ENCODE measurements at regions not wholly inside any gene's neighbourhood (a gene's known extent, or its start where the extent isn't known, plus 50 kb on each side); places are given as distances from the start of the nearest gene placed in this dataset.

DNA sequence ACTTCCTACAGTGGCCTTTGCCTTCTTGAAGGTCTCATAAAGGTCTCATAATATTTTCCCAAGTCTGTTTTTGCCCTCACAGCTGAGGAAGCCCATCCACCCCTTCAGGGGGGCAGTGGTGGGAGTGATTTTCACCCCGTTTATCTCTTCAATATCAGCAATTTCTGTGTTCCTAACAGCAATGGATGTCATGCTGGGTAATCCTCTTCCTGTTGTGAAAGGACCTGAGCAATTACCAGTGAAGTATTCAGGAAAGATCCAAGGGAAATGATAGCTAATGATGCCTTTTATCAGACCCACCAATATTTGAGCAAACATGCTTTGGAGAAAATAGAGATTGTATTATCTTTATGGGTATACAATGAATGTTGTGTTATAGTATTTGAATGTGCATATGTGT, 226.9 kb downstream of the INSC start (continued):
- TF ChIP-seq ZGPAT (CRISPR knock-in tag; IDR thresholded peaks at IDR 0.05) (no peak), CCDC6 (CRISPR knock-in tag; IDR thresholded peaks at IDR 0.05) (no peak), ZNF225 (CRISPR knock-in tag; IDR thresholded peaks at IDR 0.05) (no peak), ARNTL (CRISPR knock-in tag; IDR thresholded peaks at IDR 0.05) (no peak), LCORL (IDR thresholded peaks at IDR 0.05) (no peak), LCORL (CRISPR knock-in tag; IDR thresholded peaks at IDR 0.05) (no peak), FOXM1 (CRISPR knock-in tag; IDR thresholded peaks at IDR 0.05) (no peak)
- TF ChIP-seq, protein P1, sequence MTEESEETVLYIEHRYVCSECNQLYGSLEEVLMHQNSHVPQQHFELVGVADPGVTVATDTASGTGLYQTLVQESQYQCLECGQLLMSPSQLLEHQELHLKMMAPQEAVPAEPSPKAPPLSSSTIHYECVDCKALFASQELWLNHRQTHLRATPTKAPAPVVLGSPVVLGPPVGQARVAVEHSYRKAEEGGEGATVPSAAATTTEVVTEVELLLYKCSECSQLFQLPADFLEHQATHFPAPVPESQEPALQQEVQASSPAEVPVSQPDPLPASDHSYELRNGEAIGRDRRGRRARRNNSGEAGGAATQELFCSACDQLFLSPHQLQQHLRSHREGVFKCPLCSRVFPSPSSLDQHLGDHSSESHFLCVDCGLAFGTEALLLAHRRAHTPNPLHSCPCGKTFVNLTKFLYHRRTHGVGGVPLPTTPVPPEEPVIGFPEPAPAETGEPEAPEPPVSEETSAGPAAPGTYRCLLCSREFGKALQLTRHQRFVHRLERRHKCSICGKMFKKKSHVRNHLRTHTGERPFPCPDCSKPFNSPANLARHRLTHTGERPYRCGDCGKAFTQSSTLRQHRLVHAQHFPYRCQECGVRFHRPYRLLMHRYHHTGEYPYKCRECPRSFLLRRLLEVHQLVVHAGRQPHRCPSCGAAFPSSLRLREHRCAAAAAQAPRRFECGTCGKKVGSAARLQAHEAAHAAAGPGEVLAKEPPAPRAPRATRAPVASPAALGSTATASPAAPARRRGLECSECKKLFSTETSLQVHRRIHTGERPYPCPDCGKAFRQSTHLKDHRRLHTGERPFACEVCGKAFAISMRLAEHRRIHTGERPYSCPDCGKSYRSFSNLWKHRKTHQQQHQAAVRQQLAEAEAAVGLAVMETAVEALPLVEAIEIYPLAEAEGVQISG (CRISPR knock-in tag; IDR thresholded peaks at IDR 0.05) = no peak
- TF ChIP-seq, protein P2, sequence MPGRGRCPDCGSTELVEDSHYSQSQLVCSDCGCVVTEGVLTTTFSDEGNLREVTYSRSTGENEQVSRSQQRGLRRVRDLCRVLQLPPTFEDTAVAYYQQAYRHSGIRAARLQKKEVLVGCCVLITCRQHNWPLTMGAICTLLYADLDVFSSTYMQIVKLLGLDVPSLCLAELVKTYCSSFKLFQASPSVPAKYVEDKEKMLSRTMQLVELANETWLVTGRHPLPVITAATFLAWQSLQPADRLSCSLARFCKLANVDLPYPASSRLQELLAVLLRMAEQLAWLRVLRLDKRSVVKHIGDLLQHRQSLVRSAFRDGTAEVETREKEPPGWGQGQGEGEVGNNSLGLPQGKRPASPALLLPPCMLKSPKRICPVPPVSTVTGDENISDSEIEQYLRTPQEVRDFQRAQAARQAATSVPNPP (CRISPR knock-in tag; IDR thresholded peaks at IDR 0.05) = no peak

DNA sequence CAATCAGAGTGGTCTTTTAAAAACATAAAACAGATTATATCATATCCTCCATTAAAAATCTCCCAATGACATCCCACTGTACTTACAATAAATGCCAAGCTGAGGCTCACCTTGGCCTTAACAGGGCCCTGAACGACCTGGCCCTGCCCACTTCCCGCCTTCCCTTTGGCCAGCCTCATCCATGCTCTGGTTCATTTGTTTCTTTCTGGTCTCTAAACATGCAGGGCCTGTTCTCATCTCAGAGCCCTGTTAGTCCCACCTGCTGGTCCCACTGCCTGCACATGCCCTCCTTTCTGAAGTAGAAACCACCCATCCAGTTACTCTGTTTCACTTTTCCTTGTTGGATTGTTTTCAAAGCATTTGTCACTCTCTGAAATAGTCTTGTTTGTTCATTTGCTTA, 227.4 kb downstream of the INSC start:
- intact Hi-C loops (cut with micrococcal nuclease; ENCODE audit: unreplicated experiment) = no loop called here
- Histone ChIP-seq H3K4me2 (ENCODE audit: low read depth, low read length) (no peak overlapping the region), H4K20me1 (ENCODE audit: insufficient read depth, low read length) (no peaks in the 10 kb centered on the region), H3K27me3 (ENCODE audit: control insufficient read depth in 1 of 2, insufficient read depth in 2 of 2, low read length in 2 of 2) (no peaks in the 10 kb centered on the region), H3K4me3 (replicated peaks in 1 of 3; ENCODE audit: insufficient read depth in 1 of 3, low read depth in 2 of 3, low read length in 3 of 3) (no peak overlapping the region), H2AFZ (ENCODE audit: low read length) (no peak overlapping the region), H3K79me2 (ENCODE audit: insufficient read depth, low read length) (no peaks in the 10 kb centered on the region), H3K27ac (ENCODE audit: extremely low read length, insufficient read depth, low read length) (no peak overlapping the region), H3K36me3 (replicated peaks in 1 of 2; ENCODE audit: control insufficient read depth in 1 of 2, insufficient read depth in 2 of 2, low read length in 2 of 2) (no peaks in the 10 kb centered on the region), H3K9ac (ENCODE audit: insufficient read depth, low read depth, low read length) (no peak overlapping the region), H3K9me3 (ENCODE audit: low read length) (peaks cover 6% of the 10 kb centered on the region; the same call in 1 of the 2 replicates), H3K4me1 (ENCODE audit: insufficient read depth, low read length) (no peaks in the 10 kb centered on the region)
- no TSS peak for BruUV-seq (replicated peaks)
- no peak for ATAC-seq
- POLR2A ChIA-PET = no interaction called here
- in situ Hi-C loops (cut with HindIII; ENCODE audit: extremely low pct_ligation_motif_present, low pct_unique_long_range_greater_than_20kb) = no loop called here
- CTCF ChIA-PET (ENCODE audit: low intra/inter-chr PET ratio, low total read pairs) = no interaction called here
- WGBS (ENCODE audit: low lambda C conversion rate) = 4% methylated on average over 2 of the region's 2 CpGs
- FAIRE-seq = no peak
- no peak for DNase-seq (ENCODE audit: low spot score)
- TF ChIP-seq ZNF557 (CRISPR knock-in tag; IDR thresholded peaks at IDR 0.05) (no peak), ZNF674 (CRISPR knock-in tag; IDR thresholded peaks at IDR 0.05; ENCODE audit: low read depth) (no peak), ZNF101 (CRISPR knock-in tag; IDR thresholded peaks at IDR 0.05; ENCODE audit: borderline replicate concordance, low read depth) (no peak), ZNF34 (CRISPR knock-in tag; IDR thresholded peaks at IDR 0.05; ENCODE audit: borderline replicate concordance) (no peak), ZNF784 (CRISPR knock-in tag; IDR thresholded peaks at IDR 0.05; ENCODE audit: borderline replicate concordance) (no peak), RBAK (CRISPR knock-in tag; IDR thresholded peaks at IDR 0.05) (no peak), BRCA1 (CRISPR knock-in tag; IDR thresholded peaks at IDR 0.05) (no peak), ATF6 (CRISPR knock-in tag; conservative IDR thresholded peaks at IDR 0.05) (no peak), ZNF83 (CRISPR knock-in tag; IDR thresholded peaks at IDR 0.05; ENCODE audit: borderline replicate concordance) (no peak)
